ENCODE measurements at regions not wholly inside any gene's neighbourhood (a gene's known extent, or its start where the extent isn't known, plus 50 kb on each side); places are given as distances from the start of the nearest gene placed in this dataset.
"Not testable (repeated sequence)": the region's sequence is repeated elsewhere in the genome, so short reads cannot be mapped to it uniquely, and the experiment has no call there.

GRCh38 chr2:52035391-52035790 lies 1003.5 kb upstream of the NRXN1 start:
- Histone ChIP-seq H3K27me3 (no peaks in the 10 kb centered on the region), H3K27ac (no peak overlapping the region), H3K4me3 (no peak overlapping the region), H3K9me3 (no peaks in the 10 kb centered on the region), H3K4me1 (no peaks in the 10 kb centered on the region), H3K36me3 (no peaks in the 10 kb centered on the region)
- intact Hi-C loops (cut with DNase I), result no loop called here
- 81 to 93% methylated on average over 1 of the region's 1 CpG for WGBS, 2 donors
- no peak for ATAC-seq
- DNase-seq, result no peak
- no peak for TF ChIP-seq CTCF (IDR thresholded peaks at IDR 0.05)

- peak in 1 of 8 donors; percentile 47 for ATAC-seq
- no peak overlapping the region for H3K27ac ChIP-seq
- WGBS, 2 donors, result 53 to 56% methylated on average over 2 of the region's 2 CpGs
- no peaks in the 10 kb centered on the region for H3K9me3 ChIP-seq
- TF ChIP-seq CTCF (IDR thresholded peaks at IDR 0.05), result peak in 1 of 9 donors; percentile 15
- DNase-seq, result no peak
- no peaks in the 10 kb centered on the region for H3K36me3 ChIP-seq
- intact Hi-C loops (cut with DNase I), result no loop called here
- H3K4me1 ChIP-seq, result no peaks in the 10 kb centered on the region
- H3K27me3 ChIP-seq, result no peaks in the 10 kb centered on the region
- no peak overlapping the region for H3K4me3 ChIP-seq
Observed at GRCh38 chr2:52034706-52035105, 1002.8 kb upstream of the NRXN1 start.

GRCh38 chr2:52022006-52022405 lies 990.1 kb upstream of the NRXN1 start:
- no peaks in the 10 kb centered on the region for H3K27me3 ChIP-seq
- no peak overlapping the region for H3K4me3 ChIP-seq
- DNase-seq (no peak), ATAC-seq (no peak)
- TF ChIP-seq CTCF (IDR thresholded peaks at IDR 0.05), result no peak
- peaks cover 0 to 5% (median 0%) of the 10 kb centered on the region in 11 donors for H3K9me3 ChIP-seq
- no peaks in the 10 kb centered on the region for H3K36me3 ChIP-seq
- WGBS, 2 donors, result 83 to 87% methylated on average over 3 of the region's 3 CpGs
- intact Hi-C loops (cut with DNase I), result no loop called here
- no peaks in the 10 kb centered on the region for H3K4me1 ChIP-seq
- H3K27ac ChIP-seq, result no peak overlapping the region

GRCh38 chr2:52017646-52018235 lies 985.8 kb upstream of the NRXN1 start:
- DNase-seq, result no peak
- no peak for ATAC-seq
- no peak overlapping the region for H3K27ac ChIP-seq
- H3K36me3 ChIP-seq, result no peaks in the 10 kb centered on the region
- no peaks in the 10 kb centered on the region for H3K27me3 ChIP-seq
- H3K4me1 ChIP-seq, result no peaks in the 10 kb centered on the region
- H3K9me3 ChIP-seq, result peaks cover 0 to 12% (median 0%) of the 10 kb centered on the region in 11 donors
- H3K4me3 ChIP-seq, result no peak overlapping the region
- intact Hi-C loops (cut with DNase I), result no loop called here
- no peak for TF ChIP-seq CTCF (IDR thresholded peaks at IDR 0.05)
- WGBS, 2 donors, result 89% methylated on average over 7 of the region's 7 CpGs

- DNase-seq; intact Hi-C loops (cut with DNase I); H3K4me3 ChIP-seq; H3K36me3 ChIP-seq; H3K27ac ChIP-seq; H3K27me3 ChIP-seq; H3K4me1 ChIP-seq; ATAC-seq: not testable (repeated sequence)
- peaks cover 0 to 12% (median 0%) of the 10 kb centered on the region in 11 donors for H3K9me3 ChIP-seq
- 95 to 96% methylated on average over 19 to 32 of the region's 32 CpGs for WGBS, 2 donors
Observed at GRCh38 chr2:52006821-52007366, 975.0 kb upstream of the NRXN1 start.
